ENCODE measurements at regions not wholly inside any gene's neighbourhood (a gene's known extent, or its start where the extent isn't known, plus 50 kb on each side); places are given as distances from the start of the nearest gene placed in this dataset.
A peak's percentile ranks its signal among the peaks of the same experiment; 100 is the strongest.

- peak; percentile 35 for DNase-seq (ENCODE audit: low spot score)
These were observed 49.7 kb upstream of the BHLHE23 start for GRCh38 chr20:63056236-63057170.
